HFFc6 (cell line): ENCODE measurements at regions not wholly inside any gene's neighbourhood (a gene's known extent, or its start where the extent isn't known, plus 50 kb on each side); places are given as distances from the start of the nearest gene placed in this dataset.

Source experiments
- DNase-seq: peaks from one replicate; pipeline ENCODE4 v3.0.0-alpha.2; 2018
- H3K27ac Mint-ChIP-seq: 2 replicates; pipeline ENCODE4 v1.8.0; 2020; ENCODE audit warnings: mild to moderate bottlenecking, mixed read lengths
- H3K27me3 Mint-ChIP-seq: 2 replicates; pipeline ENCODE4 v1.8.0; 2021; ENCODE audit warnings: mild to moderate bottlenecking, moderate library complexity, mixed read lengths; ENCODE audit not compliant: insufficient read depth
- H3K36me3 Mint-ChIP-seq: 2 replicates; pipeline ENCODE4 v1.8.0; 2021; ENCODE audit warnings: low read depth, mixed read lengths
- H3K4me1 Mint-ChIP-seq: 2 replicates; pipeline ENCODE4 v1.8.0; 2020; ENCODE audit warnings: low read depth, mixed read lengths
- H3K4me3 Mint-ChIP-seq: 2 replicates; pipeline ENCODE4 v1.8.0; 2020; ENCODE audit warnings: mild to moderate bottlenecking, moderate library complexity, mixed read lengths
- H3K9me3 Mint-ChIP-seq: 2 replicates; pipeline ENCODE4 v1.8.0; 2020; ENCODE audit warnings: mild to moderate bottlenecking, mixed read lengths
- TF ChIP-seq, protein P1 (sequence below): fragments of 200-600 bp; sonication (generic); IDR thresholded peaks from 2 replicates; pipeline ENCODE4 v1.5.0; 2021; ENCODE audit warnings: antibody characterized with exemption, mild to moderate bottlenecking

DNA sequence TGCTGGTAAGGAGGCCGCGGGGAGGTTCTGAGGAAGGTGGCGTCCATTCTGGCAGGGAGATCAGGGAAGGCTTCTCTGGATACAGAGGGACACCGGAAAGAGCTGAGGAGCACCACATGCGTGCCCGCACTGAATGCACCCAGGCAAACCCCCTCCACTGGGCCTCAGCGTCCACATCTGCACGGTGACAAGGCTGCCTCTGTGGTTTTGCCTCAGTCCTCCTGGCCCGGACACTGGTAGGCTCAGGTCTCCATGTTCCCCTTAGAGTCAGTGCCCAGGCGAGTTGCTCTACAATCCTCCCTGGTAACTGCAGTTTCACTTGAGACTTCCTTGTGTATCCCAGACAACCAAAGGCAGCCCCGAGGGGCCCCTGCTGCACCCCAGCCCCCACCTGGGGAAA, 173.3 kb downstream of the MELK start:
- Mint-ChIP-seq H3K4me1 (no peaks in the 10 kb centered on the region), H3K27ac (no peak overlapping the region), H3K9me3 (no peaks in the 10 kb centered on the region), H3K27me3 (peaks cover 35% of the 10 kb centered on the region), H3K36me3 (no peaks in the 10 kb centered on the region), H3K4me3 (no peak overlapping the region)
- TF ChIP-seq, protein P1, sequence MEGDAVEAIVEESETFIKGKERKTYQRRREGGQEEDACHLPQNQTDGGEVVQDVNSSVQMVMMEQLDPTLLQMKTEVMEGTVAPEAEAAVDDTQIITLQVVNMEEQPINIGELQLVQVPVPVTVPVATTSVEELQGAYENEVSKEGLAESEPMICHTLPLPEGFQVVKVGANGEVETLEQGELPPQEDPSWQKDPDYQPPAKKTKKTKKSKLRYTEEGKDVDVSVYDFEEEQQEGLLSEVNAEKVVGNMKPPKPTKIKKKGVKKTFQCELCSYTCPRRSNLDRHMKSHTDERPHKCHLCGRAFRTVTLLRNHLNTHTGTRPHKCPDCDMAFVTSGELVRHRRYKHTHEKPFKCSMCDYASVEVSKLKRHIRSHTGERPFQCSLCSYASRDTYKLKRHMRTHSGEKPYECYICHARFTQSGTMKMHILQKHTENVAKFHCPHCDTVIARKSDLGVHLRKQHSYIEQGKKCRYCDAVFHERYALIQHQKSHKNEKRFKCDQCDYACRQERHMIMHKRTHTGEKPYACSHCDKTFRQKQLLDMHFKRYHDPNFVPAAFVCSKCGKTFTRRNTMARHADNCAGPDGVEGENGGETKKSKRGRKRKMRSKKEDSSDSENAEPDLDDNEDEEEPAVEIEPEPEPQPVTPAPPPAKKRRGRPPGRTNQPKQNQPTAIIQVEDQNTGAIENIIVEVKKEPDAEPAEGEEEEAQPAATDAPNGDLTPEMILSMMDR = no peak
- DNase-seq = no peak

DNA sequence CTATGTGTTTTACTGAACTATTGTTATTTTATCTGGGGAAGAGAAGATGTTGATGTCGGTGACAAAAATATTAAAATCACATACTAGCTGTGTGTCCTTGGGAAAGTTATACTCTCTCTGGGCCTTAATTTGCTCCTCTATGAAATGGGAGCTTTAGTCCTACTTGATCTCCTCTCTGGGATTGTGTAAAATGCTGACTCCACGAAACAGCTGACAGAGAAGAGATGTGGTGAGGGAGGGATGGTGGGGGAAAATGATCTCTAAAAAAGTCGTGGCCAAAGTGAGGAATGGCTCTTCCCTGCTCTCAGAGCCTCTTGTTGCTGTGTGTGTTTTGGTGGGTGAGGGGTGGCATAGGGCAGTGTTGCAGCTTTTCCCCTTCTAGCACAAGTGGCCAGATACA, 173.7 kb downstream of the MELK start:
- Mint-ChIP-seq H3K4me1 (no peaks in the 10 kb centered on the region), H3K27me3 (peaks cover 35% of the 10 kb centered on the region), H3K4me3 (no peak overlapping the region), H3K9me3 (no peaks in the 10 kb centered on the region), H3K27ac (no peak overlapping the region), H3K36me3 (no peaks in the 10 kb centered on the region)
- DNase-seq = no peak
- TF ChIP-seq, protein P1 = no peak

DNA sequence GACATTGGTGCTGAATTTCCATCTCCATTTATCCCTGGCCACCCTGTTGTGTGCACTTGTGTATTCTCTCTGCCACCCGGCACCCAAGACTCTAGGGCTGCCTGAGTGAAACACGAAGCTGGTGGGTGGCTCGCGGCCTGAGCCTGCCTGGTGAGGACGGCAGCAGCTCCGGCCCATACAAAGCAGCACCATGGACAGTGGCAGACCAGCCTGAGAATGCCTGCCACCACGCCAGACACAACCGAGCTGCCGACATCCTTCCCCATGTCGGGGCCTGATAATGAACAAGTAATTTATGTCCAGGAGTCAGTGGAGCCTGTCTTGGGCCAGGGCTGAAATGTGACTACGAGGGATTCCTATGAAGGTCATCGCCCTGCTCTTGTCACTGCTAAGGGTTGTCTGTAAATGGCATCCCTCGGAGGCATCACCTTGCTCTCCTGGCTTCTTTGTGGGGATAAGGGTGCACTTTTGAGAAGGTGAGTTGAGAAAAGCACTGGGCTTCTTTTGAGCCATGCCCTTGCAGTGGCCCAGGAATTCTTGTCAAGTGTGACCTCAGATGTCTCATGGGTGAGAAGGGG, 175.7 kb downstream of the MELK start:
- Mint-ChIP-seq H3K4me1 (no peaks in the 10 kb centered on the region), H3K27me3 (peaks cover 31% of the 10 kb centered on the region), H3K9me3 (no peaks in the 10 kb centered on the region), H3K27ac (no peak overlapping the region), H3K4me3 (no peak overlapping the region), H3K36me3 (no peaks in the 10 kb centered on the region)
- TF ChIP-seq, protein P1 = no peak
- peak; percentile 37 for DNase-seq

DNA sequence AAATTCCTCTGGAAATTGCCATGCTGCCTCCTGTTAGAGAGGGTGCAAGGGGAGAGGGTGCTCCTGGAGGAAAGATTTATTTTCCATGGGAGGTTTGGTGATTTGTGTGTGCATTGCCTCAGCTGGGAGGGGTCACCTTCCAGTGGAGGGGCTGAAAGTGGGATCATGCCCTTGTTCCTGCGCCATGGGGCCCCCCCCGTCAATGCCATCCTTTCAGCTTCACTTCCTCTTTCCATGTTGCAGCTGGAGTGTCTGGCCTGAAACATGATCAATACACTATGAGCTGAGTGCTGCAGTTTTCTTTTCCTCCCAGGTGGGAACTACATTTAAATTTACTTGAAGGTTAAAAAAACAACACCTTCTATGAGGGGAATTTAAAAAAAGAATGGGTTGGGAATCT, 176.8 kb downstream of the MELK start:
- Mint-ChIP-seq H3K36me3 (no peaks in the 10 kb centered on the region), H3K4me3 (no peak overlapping the region), H3K27me3 (peaks cover 38% of the 10 kb centered on the region)

DNA sequence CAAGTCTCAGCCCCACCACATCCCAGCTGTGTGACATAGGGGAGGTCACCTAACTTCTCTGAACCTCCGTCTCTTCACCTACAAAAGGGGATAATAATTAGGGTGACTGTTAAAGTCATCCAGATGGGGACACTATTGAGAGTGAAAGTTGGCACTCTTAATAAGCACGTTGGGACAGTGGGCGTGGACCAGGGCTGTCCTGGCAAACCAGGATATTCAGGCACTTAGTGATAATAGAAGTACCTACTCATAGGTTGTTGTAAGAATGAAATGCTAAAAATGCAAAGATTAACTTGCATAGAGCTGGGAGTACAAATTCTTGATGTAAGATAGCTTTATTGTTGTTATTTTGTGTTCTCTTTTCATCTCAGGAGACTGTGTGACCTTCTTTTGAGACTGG, 177.9 kb downstream of the MELK start:
- peaks cover 40% of the 10 kb centered on the region for H3K27me3 Mint-ChIP-seq
- H3K27ac Mint-ChIP-seq = no peak overlapping the region

More for the DNA sequence above, 176.8 kb downstream of the MELK start:
- H3K4me1 Mint-ChIP-seq = no peaks in the 10 kb centered on the region
- no peak for DNase-seq
- TF ChIP-seq, protein P1 = no peak
- H3K27ac Mint-ChIP-seq = no peak overlapping the region
- H3K9me3 Mint-ChIP-seq = no peaks in the 10 kb centered on the region

More for the DNA sequence above, 177.9 kb downstream of the MELK start:
- H3K36me3 Mint-ChIP-seq = no peaks in the 10 kb centered on the region
- no peak for DNase-seq
- H3K4me3 Mint-ChIP-seq = no peak overlapping the region
- no peaks in the 10 kb centered on the region for H3K4me1 Mint-ChIP-seq
- TF ChIP-seq, protein P1 = no peak
- no peaks in the 10 kb centered on the region for H3K9me3 Mint-ChIP-seq
